ENCODE measurements at regions not wholly inside any gene's neighbourhood (a gene's known extent, or its start where the extent isn't known, plus 50 kb on each side); places are given as distances from the start of the nearest gene placed in this dataset.

GRCh38 chr3:28940530-28940929 lies 340.3 kb upstream of the RBMS3 start:
- TF ChIP-seq CTCF (IDR thresholded peaks at IDR 0.05) (no peak), POLR2A (IDR thresholded peaks at IDR 0.05) (no peak), POLR2AphosphoS5 (IDR thresholded peaks at IDR 0.05) (no peak), EP300 (IDR thresholded peaks at IDR 0.05) (no peak)
